NCI-H82 (cell line): ENCODE measurements at regions not wholly inside any gene's neighbourhood (a gene's known extent, or its start where the extent isn't known, plus 50 kb on each side); places are given as distances from the start of the nearest gene placed in this dataset.

Source experiments
- DNase-seq: peaks from one replicate; lab custom pipeline; 2025; lab: John Stamatoyannopoulos, UW

- no peak for DNase-seq
These were observed 379.3 kb upstream of the PRMT6 start for GRCh38 chr1:106677181-106677580.

- DNase-seq, result no peak
These were observed 378.8 kb upstream of the PRMT6 start for GRCh38 chr1:106677721-106678120.

GRCh38 chr1:106678279-106679050, 378.0 kb upstream of the PRMT6 start:
- DNase-seq, result no peak

GRCh38 chr1:106680216-106680615, 376.3 kb upstream of the PRMT6 start:
- no peak for DNase-seq

GRCh38 chr1:106680776-106681344, 375.6 kb upstream of the PRMT6 start:
- DNase-seq, result no peak

- no peak for DNase-seq
These were observed 374.4 kb upstream of the PRMT6 start for GRCh38 chr1:106681939-106682522.

GRCh38 chr1:106688446-106688845, 368.0 kb upstream of the PRMT6 start:
- DNase-seq, result no peak

GRCh38 chr1:106698660-106699059, 357.8 kb upstream of the PRMT6 start:
- no peak for DNase-seq

- no peak for DNase-seq
These were observed 357.0 kb upstream of the PRMT6 start for GRCh38 chr1:106699433-106699832.

- no peak for DNase-seq
These were observed 356.3 kb upstream of the PRMT6 start for GRCh38 chr1:106700211-106700610.

GRCh38 chr1:106705971-106706370, 350.5 kb upstream of the PRMT6 start:
- no peak for DNase-seq

GRCh38 chr1:106717591-106717990, 338.9 kb upstream of the PRMT6 start:
- no peak for DNase-seq

- no peak for DNase-seq
These were observed 334.7 kb upstream of the PRMT6 start for GRCh38 chr1:106721790-106722189.

GRCh38 chr1:106722466-106722865, 334.0 kb upstream of the PRMT6 start:
- DNase-seq, result no peak

- DNase-seq, result no peak
These were observed 329.3 kb upstream of the PRMT6 start for GRCh38 chr1:106727171-106727570.

- DNase-seq, result peak; percentile 86
These were observed 309.9 kb upstream of the PRMT6 start for GRCh38 chr1:106746448-106747085.

GRCh38 chr1:106747232-106747631, 309.2 kb upstream of the PRMT6 start:
- DNase-seq, result no peak

- no peak for DNase-seq
These were observed 308.7 kb upstream of the PRMT6 start for GRCh38 chr1:106747791-106748190.

GRCh38 chr1:106748606-106749005, 307.9 kb upstream of the PRMT6 start:
- DNase-seq, result no peak

GRCh38 chr1:106749491-106749890, 307.0 kb upstream of the PRMT6 start:
- DNase-seq, result peak; percentile 31

- peak; percentile 86 for DNase-seq
These were observed 306.6 kb upstream of the PRMT6 start for GRCh38 chr1:106749906-106750305.

GRCh38 chr1:106751002-106751401, 305.5 kb upstream of the PRMT6 start:
- DNase-seq, result no peak

GRCh38 chr1:106753066-106753465, 303.4 kb upstream of the PRMT6 start:
- no peak for DNase-seq
